Cardiac septum (tissue), 1 donor: ENCODE measurements at regions not wholly inside any gene's neighbourhood (a gene's known extent, or its start where the extent isn't known, plus 50 kb on each side); places are given as distances from the start of the nearest gene placed in this dataset.

Source experiments
- DNase-seq: peaks from one replicate; pipeline ENCODE4 v3.0.0-alpha.2; 2020; ENCODE audit warnings: low spot score
- intact Hi-C: fragments of 100-400 bp; cut with DNase I; formaldehyde crosslinking; loops from one replicate; pipeline ENCODE4 v1.14.0; 2022
- donor health status: DM: no; HTN: no; CAD: no.

DNA sequence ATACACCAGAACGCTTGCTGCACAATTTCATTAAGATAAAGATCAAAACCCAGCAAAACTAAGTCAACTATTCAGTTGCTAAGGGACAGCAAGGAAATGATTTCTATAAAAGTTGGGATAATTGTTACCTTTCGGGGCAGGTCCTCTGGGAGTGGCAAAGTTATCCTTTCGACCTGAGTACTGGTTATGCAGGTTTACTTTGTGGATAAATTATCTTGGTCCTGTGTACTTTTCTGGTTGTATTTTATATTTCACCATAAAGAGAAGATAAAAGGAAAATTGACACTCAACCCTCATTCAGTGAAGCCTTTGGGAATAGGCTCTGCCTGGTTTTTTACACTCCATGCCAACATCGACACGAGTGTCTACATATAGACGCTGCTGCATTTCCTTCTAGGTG is 146.5 kb downstream of the SYK start:
- intact Hi-C loops, result no loop called here
- DNase-seq, result no peak

- intact Hi-C loops, result no loop called here
- no peak for DNase-seq
Observed at GRCh38 chr9:90950600-90950999, 149.0 kb downstream of the SYK start.

DNA sequence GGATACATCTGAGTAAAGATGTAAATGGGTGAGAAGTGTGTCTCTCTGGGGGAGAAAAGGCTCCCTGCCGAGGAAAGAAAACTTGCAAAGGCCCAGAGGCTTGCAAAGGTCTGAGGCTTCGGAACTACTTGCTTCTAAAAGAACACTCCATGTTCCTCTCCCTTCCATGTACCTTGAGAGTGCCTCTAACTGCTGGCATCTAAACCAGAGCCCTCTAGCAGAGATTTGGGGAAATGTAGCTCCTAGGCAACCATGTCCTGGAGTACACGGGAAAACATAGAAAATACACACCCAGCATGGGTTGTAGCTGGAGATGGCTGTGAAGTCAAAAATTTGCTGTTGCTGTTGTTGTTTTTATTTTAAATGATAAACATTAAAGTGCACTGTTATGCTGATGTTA is 151.6 kb downstream of the SYK start:
- intact Hi-C loops, result no loop called here
- no peak for DNase-seq

DNA sequence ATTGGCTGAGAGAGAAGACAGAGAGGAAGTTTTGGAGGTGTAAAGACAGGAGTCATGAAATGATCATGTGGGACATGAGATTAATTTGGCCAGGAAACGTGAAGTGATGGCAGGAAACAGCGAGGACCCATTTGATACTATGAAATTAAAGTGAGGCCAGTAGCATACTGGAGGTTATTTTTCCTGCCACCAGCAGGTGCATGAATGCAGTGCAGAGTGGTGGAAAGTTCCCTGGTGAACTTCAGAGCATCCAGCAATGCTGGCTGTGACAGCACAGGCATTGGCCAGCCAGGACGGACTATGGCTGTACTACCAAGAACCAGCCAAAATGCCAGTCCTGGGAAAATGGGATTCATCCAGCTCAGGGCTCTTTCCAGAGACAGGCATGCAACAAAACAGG is 152.2 kb downstream of the SYK start:
- no peak for DNase-seq
- intact Hi-C loops, result no loop called here

DNA sequence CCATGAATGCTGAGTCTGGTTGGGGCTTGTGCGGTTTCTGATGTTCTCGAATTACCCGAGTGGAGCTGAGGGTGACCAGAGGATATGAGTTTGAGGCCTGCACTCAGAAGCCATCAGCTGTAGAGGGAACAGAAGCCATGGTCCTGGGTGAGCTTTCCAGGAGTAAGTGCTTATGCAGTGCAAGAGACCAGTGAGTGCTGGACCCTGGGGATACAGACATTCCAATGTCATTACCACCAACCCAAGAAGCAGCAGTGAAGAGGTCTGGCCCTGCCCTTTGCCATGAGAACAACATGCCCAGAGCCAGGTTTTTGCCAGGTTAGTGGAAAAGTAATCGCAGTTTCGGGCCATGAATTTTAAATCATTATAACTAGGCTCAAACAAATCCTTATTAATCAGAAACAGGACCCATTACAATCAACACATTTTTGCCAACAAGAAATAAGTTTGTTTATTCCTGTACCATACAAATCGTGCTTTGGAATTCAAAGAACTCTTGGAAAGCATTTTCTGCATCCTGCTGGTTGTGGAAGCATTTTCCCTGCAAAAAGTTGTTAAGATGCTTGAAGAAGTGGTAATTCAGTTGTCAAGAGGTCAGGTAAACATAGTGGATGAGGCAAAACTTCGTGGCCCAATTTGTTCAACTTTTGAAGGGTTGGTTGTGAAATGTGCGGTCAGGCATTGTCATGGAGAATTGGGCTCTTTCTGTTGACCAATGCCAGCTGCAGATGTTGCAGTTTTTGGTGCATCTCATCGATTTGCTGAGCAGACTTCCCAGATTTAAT is 154.6 kb downstream of the SYK start:
- no peak for DNase-seq
- intact Hi-C loops, result no loop called here

DNA sequence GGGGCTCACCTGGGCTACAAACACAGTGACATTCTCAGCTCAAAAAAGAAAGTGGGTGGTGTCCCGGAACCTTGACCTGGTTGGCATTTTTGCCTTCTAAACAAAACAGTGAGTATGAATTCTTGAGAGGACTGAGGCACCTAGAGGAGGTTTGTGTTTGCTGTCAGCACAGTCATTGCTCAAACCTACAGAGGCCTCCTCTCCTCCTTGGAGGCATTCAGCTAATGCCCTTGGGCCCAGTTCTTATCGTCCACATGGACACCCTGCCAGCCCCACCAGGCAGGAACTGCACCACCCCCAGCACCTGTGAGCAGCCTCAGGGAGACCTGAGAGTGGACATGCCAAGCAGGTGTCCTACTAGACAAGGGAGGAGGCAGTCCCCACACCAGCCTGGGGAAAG is 156.7 kb downstream of the SYK start:
- intact Hi-C loops, result no loop called here
- DNase-seq, result no peak

DNA sequence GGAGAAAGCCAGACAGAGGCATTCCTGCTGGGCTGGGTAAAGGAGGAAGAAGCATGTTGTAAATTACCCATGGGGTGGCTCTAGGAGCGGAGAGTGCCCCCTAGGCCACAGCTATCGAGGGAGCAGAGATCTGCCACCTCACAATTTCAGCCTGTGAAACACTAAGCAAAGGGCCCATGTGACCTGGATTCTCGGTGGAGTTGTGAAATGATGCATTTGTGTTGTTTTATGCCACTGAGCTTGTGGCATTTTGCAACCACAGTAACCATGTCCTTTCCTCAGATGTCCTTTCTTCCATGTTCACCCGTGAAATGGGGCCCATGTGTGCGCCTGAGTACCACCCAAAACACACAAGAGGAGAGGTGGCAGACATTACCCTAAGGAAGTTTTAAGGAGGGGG is 159.3 kb downstream of the SYK start:
- intact Hi-C loops, result no loop called here
- DNase-seq, result no peak

DNA sequence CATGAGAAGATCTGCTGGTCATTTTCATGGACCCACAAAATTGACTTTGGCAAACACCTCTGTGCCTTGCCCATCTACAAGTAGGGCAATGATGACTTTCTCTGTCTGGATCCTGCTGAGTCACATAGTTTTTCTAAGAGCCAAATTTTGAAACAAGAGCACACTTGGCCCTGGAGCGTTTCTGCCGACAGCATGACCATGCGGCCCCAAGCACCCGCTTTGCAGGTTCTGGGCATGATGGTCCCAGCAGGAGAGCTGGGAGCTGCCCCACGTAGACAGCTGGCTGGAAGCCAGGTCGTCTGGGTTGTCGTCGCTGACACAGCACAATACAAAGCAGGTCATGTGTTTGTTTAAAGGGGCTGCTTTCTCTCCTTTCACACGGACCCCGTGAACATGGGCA is 159.8 kb downstream of the SYK start:
- intact Hi-C loops, result no loop called here
- DNase-seq, result no peak

GRCh38 chr9:90964101-90965020 is 162.7 kb downstream of the SYK start:
- no peak for DNase-seq
- intact Hi-C loops, result no loop called here

DNA sequence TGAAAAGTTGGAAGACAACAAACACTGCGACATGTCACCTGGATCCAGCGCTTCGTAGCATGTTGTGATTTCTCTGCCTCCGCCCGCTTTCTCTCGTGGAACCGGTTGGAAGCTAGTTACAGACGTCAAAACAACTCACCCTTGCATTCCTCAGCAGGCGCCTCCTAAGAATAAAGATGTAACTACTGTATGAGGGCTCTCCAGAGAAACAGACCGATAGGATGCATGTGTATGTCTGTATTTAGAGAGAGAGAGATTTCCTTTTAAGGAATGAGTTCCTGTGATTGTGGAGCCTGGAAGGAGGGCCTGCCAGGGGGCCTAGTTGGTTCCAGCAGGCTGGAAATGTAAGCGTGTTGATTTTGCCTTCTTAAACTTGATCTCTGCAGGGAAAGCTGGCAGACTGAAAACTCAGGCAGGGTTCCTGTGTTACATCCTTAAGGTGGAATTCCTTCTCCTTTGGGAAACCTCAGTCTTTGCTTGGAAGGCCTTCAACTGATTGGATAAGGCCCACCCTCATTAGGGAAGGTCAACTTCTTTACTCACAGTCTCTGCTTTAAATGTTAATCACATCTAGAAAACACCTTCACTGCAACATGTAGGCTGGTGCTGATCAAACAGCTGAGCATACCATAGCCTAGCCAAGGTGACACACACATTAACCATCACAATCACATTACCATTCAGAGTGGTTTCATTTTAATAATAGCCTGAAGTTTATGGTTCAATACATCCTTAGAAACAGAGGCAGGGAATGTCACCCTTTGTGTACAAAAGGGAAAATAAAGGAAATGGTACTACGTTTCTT is 163.8 kb downstream of the SYK start:
- intact Hi-C loops, result no loop called here
- DNase-seq, result no peak

DNA sequence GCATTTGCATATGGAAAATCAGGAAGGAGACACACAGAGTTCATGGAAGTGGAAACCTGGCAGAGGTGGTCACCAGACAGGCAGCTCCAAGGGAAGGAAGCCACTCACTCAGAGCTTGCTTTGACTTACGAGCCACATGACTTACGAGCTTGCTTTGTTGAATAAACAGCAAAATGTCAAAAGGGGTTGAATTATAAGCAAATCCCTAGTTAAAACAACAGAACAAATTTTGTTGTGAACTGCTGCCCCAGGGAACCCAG is 164.3 kb downstream of the SYK start:
- no peak for DNase-seq
- intact Hi-C loops, result no loop called here

GRCh38 chr9:90966480-90967144 is 165.0 kb downstream of the SYK start:
- DNase-seq, result no peak
- intact Hi-C loops, result no loop called here

GRCh38 chr9:90967145-90967538 is 165.5 kb downstream of the SYK start:
- intact Hi-C loops, result no loop called here
- DNase-seq, result no peak

DNA sequence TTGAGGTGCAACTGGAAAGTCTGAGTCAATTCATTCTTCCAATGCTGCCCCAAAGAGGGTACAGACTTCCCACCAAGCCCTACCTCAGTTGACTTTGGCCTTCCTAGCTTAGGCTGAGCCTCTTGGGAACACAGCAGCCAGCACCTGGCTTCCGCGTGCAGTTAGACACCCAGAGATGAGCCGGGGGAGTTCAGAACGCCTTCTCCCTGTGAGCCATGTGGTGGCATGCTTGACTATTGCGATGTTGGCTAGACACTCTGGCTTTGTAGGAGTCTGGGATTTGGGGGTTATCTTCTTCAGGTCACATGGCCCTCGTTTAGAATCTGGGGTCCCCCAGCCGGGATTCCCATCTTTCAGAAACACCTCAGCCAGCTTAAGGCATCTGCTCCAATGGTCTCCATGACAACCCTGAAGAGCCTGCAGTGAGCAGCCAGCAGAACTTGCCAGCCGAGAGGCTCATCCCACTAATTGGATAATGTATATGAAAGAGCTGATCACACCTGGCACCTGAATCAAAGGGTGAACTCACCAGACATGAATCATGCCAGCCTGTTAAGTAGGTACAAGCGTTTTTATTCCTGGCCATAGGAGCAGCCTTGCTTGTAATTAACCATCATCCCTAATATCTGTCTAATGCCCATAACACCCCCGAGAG is 167.5 kb downstream of the SYK start:
- no peak for DNase-seq
- intact Hi-C loops, result no loop called here

DNA sequence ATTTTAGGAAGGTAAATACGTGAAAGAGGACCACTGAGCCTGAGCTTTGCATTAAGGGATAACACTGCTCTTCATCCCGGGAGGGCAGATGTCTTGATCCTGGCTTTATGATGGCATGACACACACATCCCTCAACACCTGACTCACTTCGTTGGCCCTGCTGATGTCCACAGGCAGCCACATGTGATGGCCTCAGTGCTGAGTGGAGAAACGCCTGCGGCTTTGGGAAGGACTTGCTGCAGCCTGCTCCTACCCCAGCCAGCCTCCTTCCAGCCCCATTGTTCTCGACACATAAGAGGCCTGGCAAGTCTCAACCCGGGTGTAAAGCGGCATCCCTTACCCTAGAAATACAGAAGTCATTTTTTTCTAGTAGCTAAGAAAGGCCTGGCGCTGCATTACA is 169.0 kb downstream of the SYK start:
- intact Hi-C loops, result no loop called here
- DNase-seq, result no peak

DNA sequence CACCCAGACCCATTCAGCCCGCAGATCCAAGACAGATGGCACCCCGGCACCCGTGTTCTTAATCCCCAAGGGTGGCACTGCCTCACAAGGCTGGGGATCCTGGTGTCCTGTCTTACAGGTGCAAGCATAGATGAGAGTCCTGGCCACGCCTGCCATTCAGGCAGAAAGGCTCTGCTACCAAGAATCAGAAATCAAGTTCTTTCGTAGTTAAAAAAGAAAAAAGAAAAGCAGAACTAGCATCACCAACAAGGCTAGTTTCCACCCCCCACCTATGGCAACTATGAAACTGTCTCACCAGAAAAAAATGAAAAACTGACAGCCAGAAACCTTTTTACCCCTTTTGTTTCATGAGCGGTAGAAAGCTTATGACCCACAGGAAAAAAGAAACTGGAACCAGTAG is 170.4 kb downstream of the SYK start:
- no peak for DNase-seq
- intact Hi-C loops, result no loop called here

GRCh38 chr9:90974016-90974415 is 172.4 kb downstream of the SYK start:
- no peak for DNase-seq
- intact Hi-C loops, result no loop called here

- DNase-seq, result no peak
- intact Hi-C loops, result no loop called here
Observed at GRCh38 chr9:90974643-90975245, 173.1 kb downstream of the SYK start.
